Stimulated activated CD8-positive, alpha-beta memory T cell treated with anti-CD3 and anti-CD28 coated beads, Interleukin-2, amount 100 ng/mL, for 1 hour (primary cell): ENCODE measurements at regions not wholly inside any gene's neighbourhood (a gene's known extent, or its start where the extent isn't known, plus 50 kb on each side); places are given as distances from the start of the nearest gene placed in this dataset.
"Not testable (repeated sequence)": the region's sequence is repeated elsewhere in the genome, so short reads cannot be mapped to it uniquely, and the experiment has no call there.

Experiments
- DNase-seq, 2 donors: peaks; one replicate each; pipeline ENCODE4 v3.0.0-alpha.2; 2020; ENCODE audit warnings: low read depth in 2 of 2

DNA sequence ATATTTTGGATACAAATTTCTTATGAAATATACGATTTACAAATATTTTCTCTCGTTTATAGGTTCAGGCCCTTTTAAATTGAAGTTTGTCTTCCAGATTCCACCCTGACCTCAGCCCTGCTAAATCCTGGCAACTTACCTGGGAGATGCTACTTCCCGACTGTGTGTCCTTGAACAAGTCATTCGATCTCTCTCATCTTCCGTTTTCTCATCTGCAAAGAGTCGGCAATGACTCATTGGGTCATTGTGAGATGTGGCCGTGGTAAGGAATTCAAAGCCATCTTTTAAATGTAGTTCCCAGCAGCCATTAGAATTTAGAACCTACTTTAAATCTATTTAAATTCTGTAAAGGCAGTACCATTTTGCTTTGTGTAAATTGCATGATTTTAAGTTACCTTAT lies 72.5 kb downstream of the LHX2 start:
- no peak for DNase-seq

DNA sequence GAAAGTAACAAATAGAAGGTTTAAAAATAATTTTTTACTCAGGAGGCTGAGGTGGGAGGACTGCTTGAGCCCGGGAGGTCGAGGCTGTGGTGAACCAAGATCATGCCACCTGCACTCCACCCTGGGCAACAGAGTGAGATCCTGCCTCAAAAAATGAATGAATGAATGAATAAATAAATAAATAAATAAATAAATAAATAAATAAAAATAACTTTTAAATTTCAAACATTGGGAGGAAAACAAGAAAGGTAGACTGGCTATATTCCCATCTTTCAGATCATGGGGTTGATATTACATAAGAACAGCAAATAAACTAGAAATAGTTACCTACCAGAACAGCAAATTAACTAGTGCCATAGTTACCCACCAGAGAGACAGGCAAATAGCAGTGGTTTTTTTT lies 75.7 kb downstream of the LHX2 start:
- no peak for DNase-seq

DNA sequence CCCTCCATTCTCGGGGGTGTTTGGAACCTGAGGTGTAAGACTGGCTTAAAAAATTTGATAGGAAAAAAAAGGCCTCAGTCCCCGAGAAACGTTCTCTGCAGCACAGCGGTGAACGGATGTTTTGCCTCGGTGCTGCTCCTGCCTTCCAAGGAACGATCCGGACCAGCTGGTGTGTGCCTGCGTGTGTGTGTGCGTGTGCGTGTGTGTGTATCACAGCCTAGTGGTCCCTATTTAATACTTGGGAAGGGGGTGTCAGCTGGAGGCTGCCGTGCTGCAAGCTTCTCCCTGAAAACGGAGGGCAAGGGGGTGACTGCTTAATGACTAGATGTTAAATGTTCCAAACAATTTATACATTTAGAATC lies 76.9 kb downstream of the LHX2 start:
- no peak for DNase-seq

DNA sequence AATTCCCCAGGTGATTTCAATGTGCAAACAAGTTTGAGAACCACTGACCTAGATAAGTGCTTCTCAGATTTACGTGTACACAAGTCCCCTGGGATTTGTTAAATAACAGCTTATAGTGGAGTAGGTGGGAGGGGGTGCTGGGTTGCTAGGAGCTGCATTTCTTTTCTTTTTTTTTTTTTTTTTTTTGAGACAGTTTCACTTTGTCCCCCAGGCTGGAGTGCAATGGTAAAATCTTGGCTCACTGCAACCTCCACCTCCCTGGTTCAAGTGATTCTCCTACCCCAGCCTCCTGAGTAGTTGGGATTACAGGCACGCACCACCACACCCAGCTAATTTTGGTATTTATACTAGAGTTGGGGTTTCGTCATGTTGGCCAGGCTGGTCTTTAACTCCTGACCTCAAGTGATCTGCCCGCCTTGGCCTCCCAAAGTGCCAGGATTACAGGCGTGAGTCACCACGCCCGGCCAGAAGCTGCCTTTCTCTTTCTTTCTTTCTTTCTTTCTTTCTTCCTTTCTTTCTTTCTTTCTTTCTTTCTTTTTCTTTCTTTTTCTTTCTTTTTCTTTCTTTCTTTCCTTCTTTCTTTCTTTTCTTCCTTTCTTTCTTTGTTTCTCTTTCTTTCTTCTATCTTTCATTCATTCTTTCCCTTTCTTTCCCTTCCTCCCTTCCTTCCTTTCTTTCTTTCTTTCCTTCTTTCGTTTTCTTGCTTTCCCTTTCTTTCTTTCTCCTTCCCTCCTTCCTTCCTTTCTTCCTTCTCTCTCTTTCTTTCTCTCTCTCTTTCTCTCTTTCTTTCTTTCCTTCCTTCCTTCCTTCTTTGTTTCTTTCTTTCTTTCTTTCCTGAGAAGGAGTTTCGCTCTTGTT lies 78.3 kb downstream of the LHX2 start:
- DNase-seq: not testable (repeated sequence)

DNA sequence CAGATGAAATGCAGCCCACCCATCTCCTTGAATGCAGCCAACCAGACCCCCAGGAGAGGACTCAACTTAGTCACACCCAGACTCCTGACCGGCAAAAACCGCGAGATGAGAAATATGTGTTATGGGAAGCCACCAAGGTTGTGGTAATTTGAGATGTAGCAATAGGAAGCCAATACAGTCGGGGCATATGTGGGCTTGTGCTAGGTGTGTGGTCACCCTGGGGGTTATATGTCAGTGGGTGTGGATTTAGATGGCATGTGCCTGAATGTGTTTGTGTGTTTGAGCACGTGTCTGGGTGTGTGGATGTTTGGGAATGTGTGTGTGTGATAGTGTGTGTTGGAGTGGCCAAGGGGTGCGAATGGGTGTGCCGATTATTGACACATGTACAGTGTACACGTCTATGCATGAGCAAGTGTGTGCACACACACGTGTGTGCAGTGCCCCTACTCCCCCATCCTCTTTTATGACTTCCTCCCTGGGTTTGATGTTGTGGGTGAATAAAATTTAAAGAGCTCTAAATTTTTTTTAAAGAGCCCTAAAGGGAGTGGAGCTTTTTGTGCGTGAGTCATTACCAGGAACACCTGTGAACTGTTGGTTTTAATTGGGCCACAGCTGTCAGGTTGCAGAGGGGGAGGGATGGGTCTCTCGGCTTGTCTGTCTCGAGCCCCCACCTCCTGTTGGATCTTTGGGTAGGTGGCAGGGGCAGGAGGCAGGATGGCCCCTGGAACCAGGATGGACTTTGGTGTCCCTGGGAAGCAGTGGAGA lies 86.8 kb downstream of the LHX2 start:
- no peak for DNase-seq

DNA sequence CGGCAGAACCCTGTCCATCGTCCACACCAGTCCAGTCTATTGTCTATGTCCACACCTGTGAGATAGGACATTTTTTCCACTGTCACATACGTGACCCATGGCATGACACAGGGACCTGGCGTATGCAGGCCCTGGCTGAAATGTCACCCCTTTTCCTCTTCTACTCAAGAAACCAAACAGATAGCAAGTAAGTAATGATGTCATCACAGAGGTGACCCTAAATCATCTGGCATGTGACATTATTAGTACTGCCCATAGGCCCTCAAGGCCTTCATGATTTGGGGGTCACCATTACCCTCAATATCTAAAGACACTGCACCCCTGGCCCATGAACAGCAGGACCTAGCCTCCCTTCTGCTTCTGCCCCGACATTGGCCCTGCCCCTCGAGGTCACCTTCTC lies 88.3 kb downstream of the LHX2 start:
- DNase-seq: no peak

DNA sequence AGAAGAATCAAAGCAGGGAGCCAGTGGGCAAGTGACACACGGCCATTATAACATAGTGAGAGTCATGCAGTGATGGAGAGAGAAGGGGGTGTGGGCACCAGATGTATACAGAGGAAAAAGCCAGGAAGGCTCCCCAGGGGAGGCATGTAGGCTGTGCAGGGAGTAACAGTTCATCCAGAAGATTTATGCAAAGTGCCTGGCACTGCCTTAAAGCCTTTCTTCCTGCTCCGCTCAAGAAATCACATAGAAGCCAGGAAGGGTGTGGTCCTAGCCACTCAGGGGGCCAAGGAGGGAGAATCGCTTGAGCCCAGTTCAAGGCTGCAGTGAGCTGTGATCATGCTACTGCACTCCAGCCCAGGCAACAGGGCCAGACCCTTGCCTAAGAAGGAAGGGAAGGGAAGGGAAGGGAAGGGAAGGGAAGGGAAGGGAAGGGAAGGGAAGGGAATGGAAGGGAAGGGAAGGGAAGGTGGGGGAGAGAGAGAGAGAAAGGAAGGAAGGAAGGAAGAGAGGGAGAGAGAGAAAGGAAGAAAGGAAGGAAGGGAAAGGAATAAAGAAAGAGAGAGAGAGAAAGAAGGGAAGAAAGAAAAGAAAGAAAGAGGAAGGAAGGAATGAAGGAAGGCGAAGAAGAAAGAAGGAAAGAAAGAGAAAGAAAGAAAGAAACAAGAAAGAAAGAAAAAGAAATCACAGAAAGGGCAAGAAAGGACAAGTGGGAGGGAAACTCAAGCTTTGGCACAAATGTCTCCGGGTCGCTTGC lies 89.8 kb downstream of the LHX2 start:
- no peak for DNase-seq

DNA sequence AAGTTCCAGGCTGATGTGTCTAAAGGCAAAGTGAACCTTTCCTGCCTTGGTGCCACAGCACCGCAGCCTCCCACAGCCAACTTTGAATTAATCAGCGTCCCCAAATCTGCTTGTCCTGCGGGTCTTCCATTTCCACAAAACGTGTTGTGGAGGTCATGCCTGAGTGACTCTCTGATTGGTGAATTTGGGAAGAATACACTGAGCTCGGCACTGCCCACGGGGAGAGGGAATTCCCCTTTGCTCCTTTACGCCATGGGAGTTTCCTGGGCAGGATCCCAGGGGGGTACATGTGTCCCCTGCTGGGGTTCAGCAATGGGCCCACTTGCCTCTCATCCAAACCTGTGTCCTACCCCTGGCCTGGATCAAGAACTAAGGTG lies 90.4 kb downstream of the LHX2 start:
- no peak for DNase-seq

DNA sequence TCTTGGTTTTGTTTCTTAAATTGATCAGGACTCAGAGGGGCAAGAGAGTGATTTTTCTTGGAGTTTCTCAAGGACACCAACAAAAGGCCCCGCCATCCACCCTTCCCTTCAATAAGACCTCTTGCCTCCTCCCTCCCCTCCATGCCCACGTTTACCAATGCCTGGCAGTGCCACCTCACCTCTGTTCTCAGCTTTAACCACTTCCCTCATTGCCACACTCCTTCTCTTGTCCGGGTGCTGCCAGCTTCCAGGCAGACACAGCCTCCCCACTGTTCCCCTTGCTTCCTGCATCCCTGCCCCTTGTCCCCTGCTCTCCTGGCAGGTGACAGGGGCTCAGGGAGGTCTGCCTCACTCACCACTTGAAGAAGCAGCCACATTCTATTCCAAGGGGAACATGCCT lies 90.8 kb downstream of the LHX2 start:
- DNase-seq: no peak

DNA sequence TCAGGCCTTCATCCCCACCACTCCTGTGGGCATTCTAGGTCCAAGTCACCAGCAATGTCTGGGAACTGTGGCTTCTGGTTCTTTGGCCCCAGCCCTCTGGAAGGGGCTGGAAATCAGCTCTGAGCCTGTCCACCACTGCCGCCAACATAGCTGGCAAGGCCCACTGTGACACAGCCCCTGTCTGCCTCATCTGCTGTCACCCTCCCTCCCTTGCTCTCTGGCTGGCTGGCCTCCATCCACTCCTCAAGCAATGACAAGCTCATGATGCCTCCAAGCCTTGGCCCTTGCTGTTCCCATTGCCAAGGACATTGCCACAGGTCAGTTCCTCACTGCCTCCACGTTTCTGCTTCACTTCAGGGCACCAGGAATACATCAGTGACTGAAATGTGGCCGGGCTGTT lies 93.7 kb downstream of the LHX2 start:
- DNase-seq: no peak

DNA sequence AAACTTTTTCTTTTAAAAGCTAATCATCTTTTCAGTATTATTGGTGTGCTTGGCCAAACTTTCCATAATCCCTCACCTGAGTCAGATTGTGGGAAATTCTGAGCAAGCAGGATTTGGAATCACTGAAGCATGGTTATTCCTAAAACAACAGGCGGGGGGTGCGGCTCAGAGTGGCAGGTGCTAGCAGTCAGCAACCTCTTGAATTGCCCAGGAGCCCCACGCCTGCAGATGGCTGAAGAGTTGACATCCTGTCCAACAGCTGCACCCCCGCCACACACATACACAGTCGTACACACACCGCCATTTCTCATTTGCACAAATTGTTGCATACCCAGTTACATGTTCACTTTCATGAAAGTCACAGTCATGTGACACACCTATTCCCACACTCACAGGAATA lies 96.6 kb downstream of the LHX2 start:
- DNase-seq: no peak

DNA sequence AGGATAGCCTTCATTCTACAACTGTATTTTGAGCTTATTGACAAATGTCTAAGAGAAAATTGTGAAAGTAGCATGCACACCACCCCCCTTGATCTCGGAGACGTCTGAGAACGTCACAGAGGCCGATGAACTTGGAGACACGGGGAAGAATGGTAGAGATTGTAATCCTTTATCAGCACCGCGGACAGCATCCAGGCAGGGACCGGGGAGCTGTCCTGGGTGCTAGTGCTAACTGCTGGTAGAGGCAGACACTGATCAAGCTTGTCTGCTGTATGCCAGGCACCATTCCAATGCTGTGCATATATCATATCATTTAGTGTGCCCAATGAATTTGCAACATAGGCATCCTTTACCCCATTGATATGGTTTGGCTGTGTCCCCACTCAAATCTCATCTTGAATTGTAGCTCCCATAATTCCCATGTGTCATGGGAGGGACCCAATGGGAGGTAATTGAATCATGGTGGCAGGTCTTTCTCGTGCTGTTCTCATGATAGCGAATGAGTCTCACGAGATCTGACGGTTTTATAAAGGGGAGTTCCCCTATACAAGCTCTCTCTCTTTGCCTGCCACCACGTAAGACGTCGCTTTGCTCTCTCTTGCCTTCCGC lies 98.8 kb downstream of the LHX2 start:
- no peak for DNase-seq

DNA sequence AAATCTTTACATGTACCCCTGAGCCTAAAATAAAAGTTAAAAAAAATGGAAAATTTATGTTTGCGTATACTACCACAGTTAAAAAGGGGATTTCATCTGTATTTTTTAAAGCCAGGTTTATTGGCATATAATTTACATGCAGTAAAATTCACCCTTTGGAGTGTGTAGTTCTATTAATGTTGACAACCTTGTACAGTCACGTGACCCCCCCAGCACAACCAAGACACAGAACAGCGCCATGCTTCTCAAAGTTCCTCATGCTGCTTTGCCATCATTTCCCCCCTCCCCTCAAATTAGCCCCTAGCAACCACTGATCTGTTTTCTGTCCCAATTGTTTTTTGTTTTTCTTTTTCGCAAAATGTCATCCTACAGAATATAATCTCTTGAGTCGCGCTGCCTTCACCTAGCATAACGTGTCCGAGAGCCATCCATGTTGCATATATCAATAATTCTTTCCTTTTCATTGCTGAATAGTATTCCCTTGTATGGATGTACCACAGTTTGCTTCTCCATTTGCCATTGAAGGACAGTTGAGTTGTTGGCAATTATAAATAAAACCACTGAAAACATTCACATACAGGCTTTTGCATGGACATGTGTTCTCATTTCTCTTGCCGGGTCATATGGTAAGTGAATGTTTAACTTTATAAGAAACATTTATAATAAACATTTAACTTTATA lies 105.3 kb downstream of the LHX2 start:
- no peak for DNase-seq

DNA sequence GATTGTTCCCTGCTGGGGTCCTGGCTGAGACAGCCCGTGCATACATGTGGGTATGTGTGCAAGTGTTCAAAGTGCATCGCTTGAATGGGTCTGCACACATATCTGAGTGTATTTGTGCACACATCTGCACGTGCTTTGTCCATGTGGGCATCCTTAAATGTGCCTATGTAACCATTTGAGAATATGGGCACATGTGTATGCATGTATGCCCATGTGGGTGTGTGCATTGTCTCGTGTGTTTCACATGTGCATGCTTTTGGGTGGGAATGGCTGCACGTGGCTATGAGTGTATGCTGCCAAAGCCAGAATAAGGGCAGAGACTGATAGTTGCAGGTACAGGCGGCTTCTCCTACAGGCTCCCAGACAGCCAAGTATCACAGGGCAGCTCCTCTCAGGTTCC lies 107.3 kb downstream of the LHX2 start:
- no peak for DNase-seq

DNA sequence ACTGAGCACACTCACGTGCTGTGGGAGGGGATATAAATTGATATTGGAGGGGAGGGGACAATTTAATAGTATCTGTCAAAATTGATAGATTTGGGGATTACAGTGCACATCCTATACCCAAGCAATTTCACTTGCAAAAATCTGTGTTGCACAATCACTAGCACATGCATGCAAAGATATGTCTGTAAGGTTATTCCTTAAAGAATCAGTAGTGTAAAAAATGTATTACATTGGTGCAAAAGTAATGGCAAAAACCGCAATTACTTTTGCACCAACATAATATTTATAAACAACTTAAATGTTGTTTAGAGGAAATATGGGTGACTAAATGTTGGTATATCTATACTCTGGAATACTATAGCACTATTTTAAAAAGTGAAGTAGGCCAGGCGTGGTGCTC lies 108.7 kb downstream of the LHX2 start:
- DNase-seq: no peak

DNA sequence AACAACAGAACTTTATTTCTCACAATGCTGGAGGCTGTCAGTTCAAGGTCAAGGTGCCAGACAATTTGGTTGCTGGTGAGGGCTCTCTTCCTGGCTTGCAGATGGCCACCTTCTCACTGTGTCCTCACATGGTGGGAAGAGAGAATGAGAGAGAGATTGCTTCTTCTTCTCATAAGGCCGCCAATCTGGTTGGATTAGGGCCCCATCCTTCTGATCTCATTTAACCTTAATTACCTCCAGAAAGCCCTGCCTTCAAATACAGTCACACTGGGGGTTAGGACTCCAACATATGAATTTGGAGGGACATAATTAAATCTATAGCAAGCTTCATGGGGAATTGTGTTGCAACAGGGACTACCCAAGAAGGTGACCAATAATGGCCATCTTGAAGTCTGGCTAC lies 110.2 kb downstream of the LHX2 start:
- DNase-seq: no peak

DNA sequence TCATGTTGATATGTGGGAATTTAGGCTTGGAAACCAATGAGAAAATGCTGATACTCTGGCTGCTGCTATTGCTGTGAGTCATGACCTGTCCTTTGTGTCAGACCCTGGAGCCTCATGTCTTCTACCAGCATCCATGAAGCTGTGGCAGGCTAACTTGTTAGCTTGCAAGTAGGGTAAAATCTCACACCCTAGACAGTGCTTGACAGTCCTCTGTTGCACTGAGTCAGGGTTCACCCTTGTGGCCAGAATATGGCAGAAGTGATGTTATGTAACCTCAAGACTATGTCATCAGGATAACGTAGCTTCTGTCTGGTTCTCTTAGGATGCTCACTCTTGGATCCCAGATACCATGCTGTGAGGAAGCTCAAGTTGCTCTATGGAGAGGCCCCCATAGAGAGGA lies 110.8 kb downstream of the LHX2 start:
- no peak for DNase-seq

DNA sequence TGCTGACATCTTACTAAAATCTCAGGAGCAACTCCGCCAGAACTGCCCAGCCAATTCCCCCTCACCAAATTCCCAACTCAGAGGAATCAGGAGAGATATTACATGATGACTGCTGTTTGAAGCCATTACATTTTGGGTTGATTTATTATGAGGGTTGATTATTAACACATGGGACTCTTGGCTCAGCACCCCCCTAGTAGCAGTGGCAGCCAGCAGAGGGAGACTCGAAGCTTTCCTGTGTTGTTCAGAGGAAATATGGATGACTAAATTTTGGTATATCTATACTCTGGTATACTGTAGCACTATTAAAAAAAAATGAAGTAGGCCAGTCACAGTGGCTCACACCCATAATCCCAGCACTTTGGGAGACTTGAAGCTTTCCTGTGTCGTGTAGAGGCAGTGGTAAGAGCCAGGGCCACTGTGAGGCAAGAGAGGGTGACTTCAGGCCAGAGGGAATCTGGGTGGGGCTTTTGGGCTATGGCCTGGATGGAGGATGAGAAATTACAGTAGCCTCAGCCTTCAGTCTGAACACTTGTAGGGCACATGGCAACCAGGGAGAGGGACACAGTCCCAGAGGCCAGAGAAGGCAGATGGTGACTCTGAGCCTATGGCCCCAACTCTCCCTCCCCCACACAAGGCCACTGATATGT lies 111.4 kb downstream of the LHX2 start:
- no peak for DNase-seq

DNA sequence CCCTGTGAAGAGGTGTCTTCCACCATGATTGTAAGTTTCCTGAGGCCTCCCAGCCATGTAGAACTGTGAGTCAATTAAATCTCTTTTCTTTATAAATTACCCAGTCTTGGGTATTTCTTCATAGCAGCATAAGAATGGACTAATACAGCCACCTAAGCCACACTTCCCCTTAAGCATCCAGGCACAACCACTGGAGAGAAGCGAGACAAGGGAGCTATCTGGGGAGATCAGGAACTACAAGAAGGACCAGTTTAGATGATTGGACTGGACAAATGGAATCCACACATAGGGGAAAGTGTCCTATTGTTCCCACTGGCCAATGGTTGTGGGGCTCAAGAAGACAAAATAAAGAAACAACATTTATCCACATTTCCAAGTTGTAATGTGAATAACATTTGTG lies 112.1 kb downstream of the LHX2 start:
- not testable (repeated sequence) for DNase-seq

DNA sequence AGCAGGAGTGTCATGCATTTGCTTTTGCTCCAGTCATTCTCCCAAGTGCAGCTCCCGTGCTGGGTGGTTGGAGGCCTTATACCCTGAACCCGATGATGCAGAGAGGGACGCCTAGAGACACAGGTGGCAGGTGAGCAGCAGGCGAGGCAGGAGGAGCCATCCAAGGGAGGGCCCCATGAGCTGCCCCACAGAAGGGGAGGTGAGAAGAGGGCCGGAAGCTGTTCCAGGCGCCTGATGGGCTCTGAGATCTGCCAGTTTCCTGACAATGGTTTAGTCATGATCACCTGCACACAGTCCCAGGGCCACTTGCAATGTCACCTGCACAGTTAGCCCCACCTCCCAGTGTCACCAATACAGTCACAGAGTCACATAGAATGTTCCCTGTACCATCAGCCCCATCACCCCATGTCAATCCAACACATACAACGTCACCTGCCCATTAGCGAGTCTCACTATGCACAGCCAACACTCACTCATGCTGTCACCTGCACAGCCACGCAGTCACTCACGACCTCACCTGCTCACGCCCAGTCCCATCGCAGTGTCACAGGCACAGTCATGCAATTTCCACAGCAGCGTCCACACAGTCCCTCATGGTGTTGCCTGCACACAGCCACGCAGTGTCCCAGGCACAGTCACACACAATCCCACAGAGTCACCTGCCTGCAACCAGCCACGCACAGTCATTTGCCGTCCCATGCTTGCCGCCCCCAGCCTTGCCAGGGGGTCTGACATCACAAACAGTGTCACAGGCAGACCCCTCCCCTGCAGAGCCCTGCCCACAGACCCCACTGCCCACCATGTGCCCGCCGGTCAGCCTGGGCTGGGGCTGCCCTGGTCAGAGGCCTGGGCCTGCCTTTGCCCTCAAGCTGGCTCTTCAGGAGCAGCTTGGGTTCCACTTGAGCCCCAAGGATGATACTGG lies 113.4 kb downstream of the LHX2 start:
- DNase-seq: no peak
